GM19397 (cell line): ENCODE measurements at regions not wholly inside any gene's neighbourhood (a gene's known extent, or its start where the extent isn't known, plus 50 kb on each side); places are given as distances from the start of the nearest gene placed in this dataset.

Source experiments
- ATAC-seq: cut with Tn5 transposase; IDR thresholded peaks from one replicate; pipeline ENCODE4 v1.9.1; 2021; ENCODE audit warnings: mild to moderate bottlenecking, moderate library complexity; ENCODE audit not compliant: unreplicated experiment

GRCh38 chr2:146037334-146037870, 1517.5 kb upstream of the ZEB2 start:
- ATAC-seq, result no peak

DNA sequence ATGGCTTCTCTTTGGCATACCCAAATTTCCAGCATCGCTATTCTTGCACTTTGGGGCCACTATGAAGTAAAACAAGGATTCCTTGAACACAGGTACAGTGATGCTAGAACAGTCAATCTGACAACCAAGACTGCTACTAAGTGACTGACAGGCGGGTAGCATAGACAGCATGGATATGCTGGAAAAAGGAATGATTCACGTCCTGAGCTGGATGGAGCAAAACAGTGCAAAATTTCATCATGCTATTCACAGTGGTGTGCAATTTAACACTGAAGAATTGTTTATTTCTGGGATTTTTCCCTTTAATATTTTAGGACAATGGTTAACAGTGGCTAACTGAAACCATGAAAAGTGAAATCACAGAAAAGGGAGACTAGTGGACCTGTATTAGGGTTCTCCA, 1511.2 kb upstream of the ZEB2 start:
- ATAC-seq, result no peak

DNA sequence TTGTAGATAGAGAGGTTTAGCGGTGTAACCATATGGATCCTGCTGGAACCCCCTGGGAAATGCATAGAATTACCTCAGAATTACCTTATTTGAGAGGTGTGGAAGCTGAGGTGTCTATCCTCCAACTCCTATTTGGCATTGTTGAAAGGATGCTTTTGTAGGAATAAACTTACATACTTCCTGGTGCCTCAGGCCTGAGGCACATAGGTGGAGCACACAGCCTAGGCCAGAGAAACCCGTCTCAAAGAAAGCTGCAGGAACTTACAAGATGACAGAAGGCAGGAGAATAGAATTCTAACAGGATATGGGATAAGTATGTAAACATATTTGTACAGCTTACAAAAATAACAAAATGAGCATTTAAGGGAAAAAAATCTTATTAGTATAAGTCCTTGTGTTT, 1507.2 kb upstream of the ZEB2 start:
- ATAC-seq, result no peak

- ATAC-seq, result no peak
Observed at GRCh38 chr2:146025519-146025918, 1505.6 kb upstream of the ZEB2 start.

DNA sequence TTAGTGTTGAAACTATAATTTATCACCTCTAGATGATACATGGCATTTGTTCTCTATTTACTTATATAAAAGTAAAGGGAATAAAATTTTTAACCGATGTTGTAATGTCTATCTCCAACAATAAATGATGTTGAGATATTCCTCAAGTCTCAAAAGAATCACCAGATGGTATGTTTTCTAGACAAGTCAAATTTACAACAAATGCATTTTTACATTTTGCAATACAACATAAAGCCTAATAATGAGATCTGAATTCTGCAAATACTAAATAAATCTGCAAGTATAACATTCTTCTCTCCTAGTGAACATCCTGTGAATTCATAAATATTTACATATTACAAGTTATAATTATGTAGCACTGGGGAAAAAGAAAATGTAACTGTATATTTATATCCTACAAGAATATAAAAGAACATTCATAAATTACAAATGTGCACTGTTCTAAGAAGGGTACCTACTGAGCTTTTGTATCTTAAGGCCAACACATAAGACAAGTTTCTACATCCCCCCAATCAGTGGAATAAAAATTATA, 1504.4 kb upstream of the ZEB2 start:
- no peak for ATAC-seq

- ATAC-seq, result no peak
Observed at GRCh38 chr2:146004462-146004861, 1484.5 kb upstream of the ZEB2 start.

DNA sequence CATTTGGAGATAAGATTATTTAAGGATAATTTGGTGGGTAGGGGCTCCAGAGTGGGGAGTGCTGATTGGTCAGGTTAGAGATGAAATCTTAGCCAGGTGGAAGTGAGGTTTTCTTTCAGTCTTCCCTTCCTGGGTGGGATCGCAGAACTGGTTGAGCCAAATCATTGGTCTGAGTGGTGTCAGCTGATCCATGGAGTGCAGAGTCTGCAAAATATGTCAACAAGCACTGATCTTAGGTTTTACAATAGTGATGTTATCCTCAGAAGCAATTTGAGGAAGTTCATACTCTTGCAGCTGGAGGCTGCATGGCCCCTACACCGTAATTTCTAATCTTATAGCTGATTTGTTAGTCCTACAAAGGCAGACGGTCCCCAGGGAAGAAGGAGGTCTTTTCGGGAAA, 1483.4 kb upstream of the ZEB2 start:
- no peak for ATAC-seq

- no peak for ATAC-seq
Observed at GRCh38 chr2:145994910-145995309, 1475.0 kb upstream of the ZEB2 start.

DNA sequence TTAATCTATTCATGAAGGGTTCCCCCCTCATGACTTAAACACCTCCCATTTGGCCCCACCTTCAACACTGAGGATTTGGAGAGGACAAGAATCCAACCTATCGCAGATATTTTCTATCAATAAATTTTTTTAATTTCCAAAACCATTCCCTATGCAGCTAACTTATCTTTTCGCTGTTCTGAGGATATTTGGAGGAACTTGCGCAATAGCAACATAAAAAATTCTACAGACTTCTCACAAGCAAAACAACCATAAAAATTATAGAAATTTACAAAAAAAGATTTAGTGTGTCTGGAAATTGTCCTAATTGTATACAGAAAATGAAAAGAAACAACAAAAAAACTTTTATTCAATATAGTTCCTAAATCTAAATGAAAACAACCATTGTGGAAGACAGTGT, 1472.7 kb upstream of the ZEB2 start:
- no peak for ATAC-seq

DNA sequence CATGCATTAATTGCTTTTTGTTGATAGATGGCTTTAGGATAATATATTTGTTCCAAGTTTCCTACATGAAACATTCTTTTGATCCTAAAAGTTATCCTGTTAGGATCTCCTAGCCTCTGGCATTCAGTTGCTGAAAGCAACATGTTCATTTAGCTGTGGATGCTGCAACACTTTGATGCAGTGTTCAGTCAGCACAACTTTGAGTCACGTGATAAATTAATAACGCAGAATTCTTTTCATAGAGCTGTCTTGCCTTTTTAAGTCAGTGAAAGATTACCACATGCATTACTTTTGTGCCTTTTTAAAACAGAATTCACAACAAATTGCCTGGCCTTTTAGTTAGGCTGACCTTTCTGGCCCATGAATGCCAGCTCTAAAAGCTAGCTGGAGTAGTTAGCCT, 1467.9 kb upstream of the ZEB2 start:
- ATAC-seq, result no peak

GRCh38 chr2:145985517-145985916, 1465.6 kb upstream of the ZEB2 start:
- ATAC-seq, result no peak

GRCh38 chr2:145984580-145984979, 1464.7 kb upstream of the ZEB2 start:
- ATAC-seq, result no peak

- ATAC-seq, result no peak
Observed at GRCh38 chr2:145980318-145980717, 1460.4 kb upstream of the ZEB2 start.

DNA sequence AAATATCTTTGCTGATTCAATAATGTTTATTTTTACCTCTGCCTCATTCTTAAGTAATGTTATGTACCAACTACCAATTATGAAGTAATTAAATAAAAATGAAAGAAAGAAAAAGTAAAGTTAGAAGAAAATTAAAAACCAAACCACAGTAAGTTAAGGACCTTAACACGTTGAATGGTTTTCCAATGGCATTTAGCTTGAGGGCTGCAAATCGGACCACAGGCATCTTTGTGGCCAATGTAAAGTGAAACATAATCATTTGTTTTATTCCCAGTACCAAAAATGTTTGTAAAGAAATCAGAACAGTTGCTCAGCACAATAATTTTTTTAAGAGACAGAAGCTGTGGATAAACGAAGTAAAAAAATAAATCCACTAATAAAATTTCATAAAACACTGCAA, 1455.5 kb upstream of the ZEB2 start:
- no peak for ATAC-seq

- no peak for ATAC-seq
Observed at GRCh38 chr2:145961846-145962245, 1441.9 kb upstream of the ZEB2 start.

GRCh38 chr2:145960479-145961163, 1440.7 kb upstream of the ZEB2 start:
- ATAC-seq, result no peak

DNA sequence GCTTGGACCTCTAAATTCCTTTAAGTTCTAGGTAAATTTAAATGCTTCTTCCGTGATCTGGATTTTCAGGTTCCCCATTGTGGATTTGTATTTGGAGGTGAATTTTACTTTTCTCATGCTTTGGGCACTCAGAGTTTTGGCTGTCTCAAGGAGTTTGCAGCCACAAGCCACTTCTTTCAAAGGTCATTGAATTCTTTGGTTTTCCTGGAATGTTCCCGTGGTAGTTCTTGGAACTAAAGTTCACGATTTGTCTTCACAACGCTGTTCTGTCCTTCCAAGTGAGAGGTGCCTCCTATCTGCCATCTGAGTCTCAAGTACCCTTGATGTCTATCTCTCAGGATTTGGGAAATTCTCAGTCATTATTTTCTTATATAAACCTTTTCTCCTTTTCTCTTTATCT, 1438.7 kb upstream of the ZEB2 start:
- ATAC-seq, result no peak

DNA sequence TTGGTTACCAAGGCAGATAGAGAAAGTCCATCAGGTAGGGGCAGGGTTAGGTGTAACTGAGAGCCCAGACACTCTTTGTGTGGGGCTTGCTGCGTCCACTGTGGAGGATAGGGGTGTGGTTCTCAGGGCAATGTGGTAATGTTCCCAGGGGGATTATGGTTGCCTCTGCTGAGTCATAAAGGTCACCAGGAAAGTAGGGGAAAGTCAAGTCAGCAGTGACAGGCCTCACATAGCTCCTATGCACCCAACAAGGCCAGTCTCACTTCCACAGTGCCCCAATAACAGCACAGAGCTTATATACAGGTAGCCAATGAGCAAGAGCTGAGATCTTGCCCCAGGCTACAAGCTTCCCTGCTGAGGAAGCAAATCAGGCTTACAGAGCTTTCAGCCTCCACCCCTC, 1438.0 kb upstream of the ZEB2 start:
- no peak for ATAC-seq

DNA sequence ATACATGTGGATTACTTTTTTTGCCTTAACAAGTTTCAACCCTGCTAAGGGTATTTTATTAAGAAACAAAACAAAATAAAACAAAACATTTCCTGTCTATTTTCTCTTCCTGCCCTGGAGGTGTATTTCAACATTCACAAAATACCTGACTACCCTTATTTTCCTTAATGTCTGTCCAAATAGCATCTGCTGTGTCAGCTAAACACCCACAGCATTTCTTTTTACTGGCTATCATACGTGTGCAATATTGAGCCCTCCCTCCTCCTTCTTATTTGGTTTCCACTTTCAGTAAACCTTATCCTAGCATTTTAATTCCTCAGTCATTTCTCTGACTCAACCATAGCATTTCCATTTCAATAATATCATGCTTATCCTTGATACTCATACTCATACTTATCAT, 1420.0 kb upstream of the ZEB2 start:
- no peak for ATAC-seq

GRCh38 chr2:145935016-145935415, 1415.1 kb upstream of the ZEB2 start:
- ATAC-seq, result no peak

- no peak for ATAC-seq
Observed at GRCh38 chr2:145931781-145932395, 1412.0 kb upstream of the ZEB2 start.

- no peak for ATAC-seq
Observed at GRCh38 chr2:145930318-145930717, 1410.4 kb upstream of the ZEB2 start.
